ENCODE measurements at regions not wholly inside any gene's neighbourhood (a gene's known extent, or its start where the extent isn't known, plus 50 kb on each side); places are given as distances from the start of the nearest gene placed in this dataset.

GRCh38 chr6:917296-917695, 224.4 kb upstream of the EXOC2 start:
- Histone ChIP-seq H3K4me3 (ENCODE audit: low read depth, low read length) (no peak overlapping the region), H3K36me3 (ENCODE audit: control insufficient read depth in 2 of 2, insufficient read depth in 1 of 2, low read length in 2 of 2) (no peaks in the 10 kb centered on the region), H3K4me1 (ENCODE audit: control insufficient read depth, insufficient read depth, low read length) (0 out of 2 replicates have a peak, but pooled peaks cover 3% of the 10 kb centered on the region), H3K27ac (ENCODE audit: extremely low read depth, low read depth, low read length) (no peak overlapping the region), H3K9me3 (ENCODE audit: control insufficient read depth, insufficient read depth, low read depth, low read length) (no peaks in the 10 kb centered on the region; the same call in none of the 2 replicates)
- TF ChIP-seq PRDM10 (tag by site-specific recombination; IDR thresholded peaks at IDR 0.05) (no peak), ZNF518A (tag by site-specific recombination; conservative IDR thresholded peaks at IDR 0.05; ENCODE audit: low read depth) (no peak), RBAK (tag by site-specific recombination; IDR thresholded peaks at IDR 0.05) (no peak), ZNF404 (tag by site-specific recombination; IDR thresholded peaks at IDR 0.05) (no peak), ZNF214 (tag by site-specific recombination; IDR thresholded peaks at IDR 0.05; ENCODE audit: borderline replicate concordance) (no peak), ZNF10 (tag by site-specific recombination; IDR thresholded peaks at IDR 0.05) (no peak), SCRT2 (tag by site-specific recombination; IDR thresholded peaks at IDR 0.05) (no peak), ZNF692 (tag by site-specific recombination; IDR thresholded peaks at IDR 0.05) (no peak), ELK4 (IDR thresholded peaks at IDR 0.05; ENCODE audit: borderline replicate concordance, low read depth, low read length) (no peak)
- ChIA-PET POLR2A (no interaction called here), CTCF (interaction anchor here (0.7 to 1.2 kb wide), 3 partner anchors 20 to 507 kb away, joined by 3 read pairs; no protein-coding TSS in a partner anchor)

- ChIA-PET POLR2A (no interaction called here), CTCF (interaction anchor here (0.6 to 1.2 kb wide), 2 partner anchors 21 to 127 kb away, joined by 3 read pairs; no protein-coding TSS in a partner anchor)
- no peak for TF ChIP-seq YY1 (tag by site-specific recombination; IDR thresholded peaks at IDR 0.05)
- no peak for TF ChIP-seq SP2 (tag by site-specific recombination; IDR thresholded peaks at IDR 0.05)
- TF ChIP-seq ZSCAN16 (tag by site-specific recombination; IDR thresholded peaks at IDR 0.05), result no peak
- TF ChIP-seq ZNF214 (tag by site-specific recombination; IDR thresholded peaks at IDR 0.05; ENCODE audit: borderline replicate concordance), result no peak
- no peak for TF ChIP-seq ZNF660 (tag by site-specific recombination; IDR thresholded peaks at IDR 0.05)
- TF ChIP-seq ZNF169 (tag by site-specific recombination; IDR thresholded peaks at IDR 0.05), result no peak
- no peak for TF ChIP-seq SP3 (tag by site-specific recombination; IDR thresholded peaks at IDR 0.05)
- TF ChIP-seq ZFP41 (tag by site-specific recombination; IDR thresholded peaks at IDR 0.05; ENCODE audit: borderline replicate concordance), result no peak
- TF ChIP-seq GLI4 (tag by site-specific recombination; IDR thresholded peaks at IDR 0.05), result no peak
- TF ChIP-seq ZNF391 (tag by site-specific recombination; IDR thresholded peaks at IDR 0.05; ENCODE audit: borderline replicate concordance, low read depth), result no peak
- no peak for TF ChIP-seq GLI2 (tag by site-specific recombination; IDR thresholded peaks at IDR 0.05; ENCODE audit: borderline replicate concordance, low read depth)
- no peak for TF ChIP-seq CTCF (tag by site-specific recombination; IDR thresholded peaks at IDR 0.05)
- Histone ChIP-seq H3K27ac (ENCODE audit: extremely low read depth, low read depth, low read length) (no peak overlapping the region), H3K9me3 (ENCODE audit: control insufficient read depth, insufficient read depth, low read depth, low read length) (no peaks in the 10 kb centered on the region; the same call in none of the 2 replicates), H3K4me3 (ENCODE audit: low read depth, low read length) (no peak overlapping the region), H3K36me3 (ENCODE audit: control insufficient read depth in 2 of 2, insufficient read depth in 1 of 2, low read length in 2 of 2) (no peaks in the 10 kb centered on the region), H3K4me1 (ENCODE audit: control insufficient read depth, insufficient read depth, low read length) (0 out of 2 replicates have a peak, but pooled peaks cover 3% of the 10 kb centered on the region)
These were observed 223.2 kb upstream of the EXOC2 start for GRCh38 chr6:916131-916530.
